ENCODE measurements at regions not wholly inside any gene's neighbourhood (a gene's known extent, or its start where the extent isn't known, plus 50 kb on each side); places are given as distances from the start of the nearest gene placed in this dataset.

DNA sequence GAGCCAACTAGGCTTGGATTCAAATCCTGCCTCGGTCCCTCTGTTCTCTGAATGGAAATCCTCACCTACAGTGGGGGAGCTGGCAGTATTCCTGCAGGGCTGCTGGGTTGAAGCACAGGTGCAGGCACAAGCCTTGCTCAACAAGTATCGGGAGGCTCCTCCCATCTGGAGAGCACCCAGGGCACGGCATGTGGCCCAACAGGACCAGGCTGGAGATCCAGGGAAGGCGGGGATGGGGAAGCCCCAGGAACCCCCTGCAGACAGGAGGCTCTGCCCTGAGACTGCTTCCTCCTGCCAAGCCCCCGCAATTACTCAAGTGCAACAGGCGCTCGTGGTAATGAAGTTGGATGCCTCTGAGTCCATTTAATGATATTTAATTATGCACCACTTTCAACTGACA lies 128.0 kb upstream of the VSTM2B start:
- DNase-seq (ENCODE audit: low spot score) = no peak

GRCh38 chr19:29399804-29400203 lies 126.0 kb upstream of the VSTM2B start:
- no peak for DNase-seq (ENCODE audit: low spot score)

DNA sequence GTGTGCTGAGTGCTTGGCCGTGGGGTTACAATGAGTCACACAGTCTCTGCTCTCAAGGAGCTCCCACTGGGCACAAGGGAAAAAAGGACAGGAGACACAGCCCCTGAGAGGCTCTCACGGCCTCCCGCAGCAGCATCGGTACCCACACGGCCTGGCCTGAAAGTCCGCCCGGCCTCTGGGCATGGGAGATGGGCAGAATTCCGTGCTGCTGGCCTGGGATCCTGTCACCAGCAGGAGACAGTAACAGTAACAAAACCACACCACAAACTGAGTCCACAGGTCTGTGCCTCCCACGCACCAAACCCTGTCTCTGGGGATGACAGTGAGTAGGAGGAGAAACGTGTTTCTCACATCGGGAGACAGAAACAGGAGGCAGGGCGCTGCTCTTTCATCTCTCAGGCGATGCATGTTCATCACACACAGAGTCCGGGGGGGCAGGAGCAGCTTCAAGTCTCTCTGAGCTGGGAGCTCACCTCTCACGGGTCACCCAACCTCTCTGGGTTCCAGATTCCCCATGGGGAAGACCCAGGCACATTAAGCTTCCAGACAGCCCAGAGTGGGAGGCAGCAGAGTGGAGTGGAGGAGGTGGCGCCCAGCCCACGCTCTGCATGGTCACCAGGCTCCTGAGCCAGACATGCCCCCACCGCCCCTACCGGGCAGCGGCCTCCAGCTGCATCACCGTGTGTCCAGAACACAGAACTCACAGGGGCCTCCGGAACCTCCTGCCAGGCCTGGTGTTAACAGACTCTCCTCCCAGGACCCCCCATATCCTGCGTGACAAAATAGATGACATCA lies 124.7 kb upstream of the VSTM2B start:
- no peak for DNase-seq (ENCODE audit: low spot score)

GRCh38 chr19:29401712-29402421 lies 123.9 kb upstream of the VSTM2B start:
- DNase-seq (ENCODE audit: low spot score) = no peak

- DNase-seq (ENCODE audit: low spot score) = no peak
These were observed 123.2 kb upstream of the VSTM2B start for GRCh38 chr19:29402563-29402962.

- no peak for DNase-seq (ENCODE audit: low spot score)
These were observed 121.8 kb upstream of the VSTM2B start for GRCh38 chr19:29404015-29404414.

GRCh38 chr19:29404951-29405727 lies 120.7 kb upstream of the VSTM2B start:
- no peak for DNase-seq (ENCODE audit: low spot score)

- DNase-seq (ENCODE audit: low spot score) = no peak
These were observed 120.1 kb upstream of the VSTM2B start for GRCh38 chr19:29405728-29405995.

- no peak for DNase-seq (ENCODE audit: low spot score)
These were observed 116.5 kb upstream of the VSTM2B start for GRCh38 chr19:29409076-29409862.

DNA sequence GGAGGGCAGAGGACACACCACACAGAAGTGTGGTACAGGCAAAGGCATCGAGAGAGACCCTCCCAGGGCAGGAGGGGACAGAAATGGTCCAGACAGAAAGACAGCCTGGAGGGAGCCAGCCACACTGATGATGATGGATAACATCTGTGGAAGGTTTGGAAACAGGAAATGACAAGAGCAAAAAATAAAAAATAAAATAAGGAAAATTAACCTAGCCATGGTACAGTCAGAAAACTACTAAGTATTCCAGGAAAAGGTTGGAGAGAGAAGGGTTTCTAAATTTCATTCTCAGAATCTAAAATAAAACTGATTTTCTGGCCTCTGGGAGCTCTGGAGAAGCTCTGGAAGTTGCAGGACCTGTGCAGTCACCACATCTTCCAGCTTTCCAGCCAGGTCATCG lies 115.2 kb upstream of the VSTM2B start:
- no peak for DNase-seq (ENCODE audit: low spot score)

DNA sequence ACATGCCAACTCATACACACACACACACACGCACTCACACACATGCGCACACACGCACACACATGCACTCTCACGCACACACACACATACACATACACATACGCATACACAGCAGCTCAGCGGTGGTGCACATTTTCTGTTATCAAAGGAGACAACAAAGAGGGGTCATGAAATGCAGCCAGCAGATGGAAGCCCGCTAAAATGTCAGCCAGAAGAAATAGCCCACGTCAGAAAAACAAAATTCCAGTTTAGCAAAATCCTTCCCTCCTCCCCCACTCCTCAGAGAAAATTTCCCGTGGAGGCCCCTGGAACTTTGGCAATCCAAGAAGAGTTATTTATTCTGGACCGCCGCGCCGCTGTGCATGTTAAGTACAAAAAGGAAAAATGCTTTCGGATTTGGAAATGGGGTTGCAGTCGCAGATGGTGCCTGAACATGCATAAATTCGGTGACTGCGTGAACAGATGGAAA lies 114.6 kb upstream of the VSTM2B start:
- no peak for DNase-seq (ENCODE audit: low spot score)

GRCh38 chr19:29413435-29413834 lies 112.4 kb upstream of the VSTM2B start:
- DNase-seq (ENCODE audit: low spot score) = no peak

DNA sequence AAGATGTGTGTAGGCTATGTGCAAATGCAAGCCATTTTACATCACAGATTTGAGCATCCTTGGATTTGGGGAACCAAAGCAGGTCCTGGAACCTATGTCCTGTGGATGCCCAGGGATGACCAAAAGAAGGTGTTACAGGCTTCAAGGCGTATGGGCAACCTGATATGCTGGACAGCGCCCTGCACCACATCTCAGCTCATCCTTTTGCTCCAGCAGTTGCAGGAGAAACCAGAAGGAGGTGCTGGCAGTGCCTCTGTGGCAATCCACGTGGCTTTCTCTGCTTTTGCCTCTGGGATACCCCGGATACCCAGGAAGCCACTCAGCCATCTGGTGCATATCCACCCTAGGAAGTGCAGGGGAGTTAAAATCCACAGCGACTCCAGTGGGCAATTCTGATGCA lies 110.3 kb upstream of the VSTM2B start:
- no peak for DNase-seq (ENCODE audit: low spot score)

DNA sequence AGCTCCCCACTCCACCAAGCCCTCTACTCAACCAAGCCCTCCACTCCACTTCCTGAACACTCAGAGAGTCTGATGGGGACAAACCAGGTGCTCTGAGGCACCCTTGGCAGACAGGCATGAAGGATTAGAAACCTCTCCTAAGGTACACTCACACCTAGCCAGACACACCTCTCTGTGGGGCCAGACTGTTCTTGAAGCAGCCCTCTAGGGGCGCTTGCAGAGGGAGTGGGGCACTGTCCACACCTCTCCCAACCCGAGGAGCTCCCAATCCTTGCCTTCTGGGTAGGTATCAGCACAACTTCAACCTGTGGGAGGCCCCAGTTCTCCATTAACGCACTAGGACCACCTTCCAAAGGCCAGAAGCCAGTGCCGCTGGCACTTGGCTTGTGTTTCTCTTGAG lies 108.7 kb upstream of the VSTM2B start:
- DNase-seq (ENCODE audit: low spot score) = no peak

DNA sequence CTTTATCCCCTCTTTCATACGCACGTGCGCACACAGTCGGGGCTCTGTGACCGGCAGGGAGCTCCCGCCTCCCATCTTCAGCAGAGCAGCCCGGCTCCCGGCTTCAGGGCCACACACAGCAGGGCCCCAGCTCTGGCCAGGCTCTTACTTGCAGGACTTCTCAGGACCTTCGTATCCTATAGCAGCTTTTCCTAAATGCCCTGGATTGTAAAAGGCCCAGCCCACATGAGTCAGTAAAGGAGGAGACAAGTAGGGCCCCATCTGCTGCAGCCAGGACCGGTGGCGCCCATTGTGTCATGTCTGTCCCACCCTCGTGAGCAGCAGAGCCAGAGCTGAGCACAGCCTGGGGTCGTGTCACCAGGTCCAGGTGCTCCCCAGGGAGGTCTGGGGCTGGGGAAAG lies 107.6 kb upstream of the VSTM2B start:
- no peak for DNase-seq (ENCODE audit: low spot score)

DNA sequence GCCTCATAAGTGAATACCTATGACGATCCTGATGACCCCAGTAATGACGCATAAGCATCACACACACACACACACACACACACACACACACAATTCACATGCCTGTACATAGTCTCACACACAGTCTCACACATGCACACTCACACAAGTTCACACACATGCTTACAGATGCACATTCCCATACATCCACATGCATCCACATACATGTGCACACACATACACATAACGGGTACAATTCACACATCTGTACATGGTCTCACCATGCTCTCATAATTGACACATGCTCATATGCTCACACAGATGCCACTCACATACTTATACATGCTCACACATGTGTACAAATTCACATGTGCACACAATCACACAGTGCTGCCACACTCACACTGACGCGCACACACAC lies 105.7 kb upstream of the VSTM2B start:
- DNase-seq (ENCODE audit: low spot score) = no peak

DNA sequence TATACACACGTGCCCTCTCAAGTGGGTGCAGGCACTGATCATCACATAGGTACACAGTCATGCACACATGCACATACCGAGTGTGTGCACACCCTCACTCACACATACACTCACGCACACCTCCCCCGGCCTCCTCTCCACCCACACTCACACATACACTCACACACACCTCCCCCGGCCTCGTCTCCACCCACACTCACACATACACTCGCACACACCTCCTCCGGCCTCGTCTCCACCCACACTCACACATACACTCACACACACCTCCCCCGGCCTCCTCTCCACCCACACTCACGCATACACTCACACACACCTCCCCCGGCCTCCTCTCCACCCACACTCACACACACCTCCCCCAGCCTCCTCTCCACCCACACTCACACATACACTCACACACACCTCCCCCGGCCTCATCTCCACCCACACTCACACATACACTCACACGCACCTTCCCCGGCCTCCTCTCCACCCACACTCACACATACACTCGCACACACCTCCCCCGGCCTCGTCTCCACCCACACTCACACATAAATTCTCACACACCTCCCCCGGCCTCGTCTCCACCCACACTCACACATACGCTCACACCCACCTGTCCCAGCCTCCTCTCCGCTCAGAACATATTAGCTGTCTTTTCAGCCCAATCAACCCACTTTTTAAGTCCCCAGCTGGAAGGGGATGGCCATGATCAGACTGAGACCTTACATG lies 105.2 kb upstream of the VSTM2B start:
- DNase-seq (ENCODE audit: low spot score) = no peak

DNA sequence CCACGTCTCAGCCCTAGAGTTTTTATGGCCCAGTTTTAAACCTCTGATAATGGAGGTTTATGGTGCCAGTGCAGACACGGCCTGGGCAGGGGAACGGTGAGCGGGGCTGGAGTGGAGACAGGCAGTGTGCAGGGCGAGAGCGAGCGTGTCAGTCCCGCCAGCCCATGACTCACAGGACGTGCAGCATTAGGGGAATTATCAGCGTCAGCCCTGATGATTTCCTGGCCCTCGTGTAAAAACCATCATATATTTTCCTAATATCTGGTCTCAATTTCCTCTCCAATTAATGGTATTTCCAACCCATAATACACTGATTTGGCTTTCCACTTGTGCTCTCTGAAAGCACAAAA lies 104.6 kb upstream of the VSTM2B start:
- DNase-seq (ENCODE audit: low spot score) = no peak

GRCh38 chr19:29422047-29422446 lies 103.7 kb upstream of the VSTM2B start:
- no peak for DNase-seq (ENCODE audit: low spot score)

DNA sequence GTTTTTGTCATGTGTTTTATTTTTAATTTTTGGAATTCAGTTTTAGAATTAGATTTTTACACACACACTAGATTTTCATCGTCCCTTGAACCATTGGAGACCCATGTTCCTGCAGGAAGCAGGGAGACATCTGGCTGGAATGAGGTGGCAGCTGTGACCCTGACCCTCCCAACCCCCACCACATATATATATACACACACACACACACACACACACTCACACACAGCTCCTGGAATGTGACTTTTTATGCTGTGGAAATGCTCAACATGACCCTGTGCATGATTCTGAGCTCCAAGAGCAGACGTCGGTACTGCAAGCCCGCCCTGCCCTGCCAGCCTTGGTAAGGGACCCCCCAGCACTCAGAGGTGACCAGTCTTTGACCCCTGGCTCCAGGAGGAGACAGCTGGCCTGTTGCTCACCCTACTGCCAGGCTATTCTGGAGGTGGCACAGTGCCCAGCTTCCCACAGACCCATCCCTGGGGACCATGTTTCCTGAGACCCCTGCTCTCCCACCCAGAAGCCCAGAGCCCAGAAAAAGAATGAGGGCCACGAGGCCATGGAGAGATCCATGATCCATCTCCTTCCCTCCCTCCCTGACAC lies 103.2 kb upstream of the VSTM2B start:
- DNase-seq (ENCODE audit: low spot score) = no peak

GRCh38 chr19:29428071-29428470 lies 97.7 kb upstream of the VSTM2B start:
- DNase-seq (ENCODE audit: low spot score) = no peak
